Left lung (tissue), 4 donors: ENCODE measurements at regions not wholly inside any gene's neighbourhood (a gene's known extent, or its start where the extent isn't known, plus 50 kb on each side); places are given as distances from the start of the nearest gene placed in this dataset.

Experiments used
- ATAC-seq: fragments of 200-7000 bp; cut with Tn5 transposase; one replicate; pipeline ENCODE4 v1.9.1; 2020; ENCODE audit warnings: moderate library complexity
- DNase-seq, 4 donors: peaks; one replicate each; pipeline ENCODE4 v3.0.0-alpha.2; 2013 to 2020
- H3K27ac ChIP-seq, 2 donors: fragments of 200-600 bp; sonication (generic) in 1 of 2; one replicate each; pipeline versions ENCODE4 v1.5.0 to v1.8.0; 2020 to 2021
- H3K27me3 ChIP-seq, 2 donors: fragments of 200-600 bp; sonication (generic) in 1 of 2; one replicate each; pipeline versions ENCODE4 v1.5.0 to v1.8.0; 2020 to 2021
- H3K36me3 ChIP-seq, 2 donors: fragments of 200-600 bp; sonication (generic) in 1 of 2; one replicate each; pipeline versions ENCODE4 v1.5.0 to v1.8.0; 2020 to 2021
- H3K4me1 ChIP-seq, 2 donors: fragments of 200-600 bp; one replicate each; pipeline ENCODE4 v1.8.0; 2021
- H3K4me3 ChIP-seq, 2 donors: fragments of 200-600 bp; sonication (generic) in 1 of 2; one replicate each; pipeline versions ENCODE4 v1.5.0 to v1.8.0; 2020 to 2021; ENCODE audit warnings: mild to moderate bottlenecking in 1 of 2
- H3K9me3 ChIP-seq, 2 donors: fragments of 200-600 bp; sonication (generic) in 1 of 2; one replicate each; pipeline versions ENCODE4 v1.5.0 to v1.8.0; 2020 to 2021
- intact Hi-C, 2 donors: fragments of 100-400 bp; cut with DNase I; formaldehyde crosslinking; loops; one replicate each; pipeline versions ENCODE4 v1.11.2 to v1.14.2; 2022
- TF ChIP-seq, protein P1 (sequence below), 2 donors: fragments of 200-600 bp; sonication (generic) in 1 of 2; IDR thresholded peaks; one replicate each; pipeline versions ENCODE4 v1.5.0 to v1.8.0; 2021; ENCODE audit warnings: antibody characterized with exemption in 2 of 2
- donor health status: DM: no; HTN: yes; CAD: no.
- donor health status: DM: no; HTN: no; CAD: no.

GRCh38 chrX:150254909-150255308, 108.2 kb upstream of the MAMLD1 start:
- Histone ChIP-seq H3K36me3 (no peaks in the 10 kb centered on the region), H3K27ac (no peak overlapping the region), H3K27me3 (no peaks in the 10 kb centered on the region), H3K4me3 (no peak overlapping the region), H3K9me3 (no peaks in the 10 kb centered on the region), H3K4me1 (no peaks in the 10 kb centered on the region)
- no peak for DNase-seq
- TF ChIP-seq, protein P1, sequence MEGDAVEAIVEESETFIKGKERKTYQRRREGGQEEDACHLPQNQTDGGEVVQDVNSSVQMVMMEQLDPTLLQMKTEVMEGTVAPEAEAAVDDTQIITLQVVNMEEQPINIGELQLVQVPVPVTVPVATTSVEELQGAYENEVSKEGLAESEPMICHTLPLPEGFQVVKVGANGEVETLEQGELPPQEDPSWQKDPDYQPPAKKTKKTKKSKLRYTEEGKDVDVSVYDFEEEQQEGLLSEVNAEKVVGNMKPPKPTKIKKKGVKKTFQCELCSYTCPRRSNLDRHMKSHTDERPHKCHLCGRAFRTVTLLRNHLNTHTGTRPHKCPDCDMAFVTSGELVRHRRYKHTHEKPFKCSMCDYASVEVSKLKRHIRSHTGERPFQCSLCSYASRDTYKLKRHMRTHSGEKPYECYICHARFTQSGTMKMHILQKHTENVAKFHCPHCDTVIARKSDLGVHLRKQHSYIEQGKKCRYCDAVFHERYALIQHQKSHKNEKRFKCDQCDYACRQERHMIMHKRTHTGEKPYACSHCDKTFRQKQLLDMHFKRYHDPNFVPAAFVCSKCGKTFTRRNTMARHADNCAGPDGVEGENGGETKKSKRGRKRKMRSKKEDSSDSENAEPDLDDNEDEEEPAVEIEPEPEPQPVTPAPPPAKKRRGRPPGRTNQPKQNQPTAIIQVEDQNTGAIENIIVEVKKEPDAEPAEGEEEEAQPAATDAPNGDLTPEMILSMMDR (IDR thresholded peaks at IDR 0.05), result no peak
- intact Hi-C loops, result no loop called here
- ATAC-seq, result no peak

DNA sequence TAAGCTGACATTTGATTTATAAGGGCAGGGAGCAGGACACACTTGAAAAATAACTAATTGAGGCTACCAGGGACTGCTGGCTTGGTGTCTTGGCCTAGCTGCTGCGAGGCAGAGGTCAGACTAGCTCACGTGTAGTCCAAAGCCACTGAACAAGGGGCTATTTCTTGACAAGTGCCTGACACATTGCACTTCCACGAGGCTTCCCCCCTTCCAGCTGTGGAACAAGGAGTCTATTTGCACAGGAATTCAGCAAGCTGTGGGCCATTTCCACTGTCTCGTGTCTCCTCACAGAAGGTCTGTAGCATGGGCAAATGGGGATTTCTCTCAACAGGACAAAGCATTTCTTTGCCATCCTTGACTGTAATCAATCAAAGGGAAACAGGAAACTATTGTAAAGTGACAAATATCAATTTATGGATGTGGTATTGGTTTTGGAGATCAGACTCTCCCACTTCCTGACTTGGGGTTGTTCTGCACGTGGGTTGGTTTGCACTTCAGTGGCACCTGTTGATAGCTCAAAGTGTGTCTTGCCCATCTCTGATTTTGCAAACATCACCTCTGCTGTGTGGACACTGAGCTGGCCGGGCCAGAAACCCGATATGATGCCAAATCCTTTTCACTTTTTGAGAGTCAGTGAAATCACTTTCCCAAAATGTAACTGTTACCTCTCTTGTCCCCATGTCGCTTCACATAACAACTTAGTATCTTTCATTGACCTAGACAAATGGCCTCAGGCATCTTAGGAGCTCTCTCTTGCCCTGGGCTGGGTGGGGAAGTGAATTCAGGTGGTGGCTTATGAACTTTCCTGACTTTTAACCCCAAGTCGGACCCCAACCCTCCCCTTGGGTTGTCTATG, 107.4 kb upstream of the MAMLD1 start:
- no peaks in the 10 kb centered on the region for H3K4me1 ChIP-seq
- no peak overlapping the region for H3K27ac ChIP-seq
- H3K27me3 ChIP-seq, result no peaks in the 10 kb centered on the region
- ATAC-seq (no peak), DNase-seq (no peak)
- TF ChIP-seq, protein P1 (IDR thresholded peaks at IDR 0.05), result no peak
- H3K36me3 ChIP-seq, result no peaks in the 10 kb centered on the region
- H3K4me3 ChIP-seq, result no peak overlapping the region
- no peaks in the 10 kb centered on the region for H3K9me3 ChIP-seq
- intact Hi-C loops, result no loop called here

DNA sequence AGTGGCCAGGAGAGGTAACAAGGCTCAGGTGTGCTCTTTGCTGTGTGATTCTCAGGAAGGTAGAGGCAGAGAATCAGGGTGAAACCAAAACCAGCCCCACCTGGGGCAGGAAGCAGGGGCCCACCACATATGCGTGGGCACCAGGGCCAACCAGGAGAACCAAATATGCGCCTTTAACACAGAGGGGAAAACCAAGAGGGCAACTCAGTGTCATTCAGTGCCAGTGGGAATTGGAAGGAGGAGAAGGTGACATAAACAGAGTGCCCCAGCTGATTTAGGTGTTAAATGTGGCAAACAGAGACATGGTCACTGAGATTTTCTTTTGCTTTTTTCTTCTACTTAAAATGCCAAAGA, 106.8 kb upstream of the MAMLD1 start:
- no peaks in the 10 kb centered on the region for H3K27me3 ChIP-seq
- H3K27ac ChIP-seq, result no peak overlapping the region
- intact Hi-C loops, result no loop called here
- H3K4me3 ChIP-seq, result no peak overlapping the region
- TF ChIP-seq, protein P1 (IDR thresholded peaks at IDR 0.05), result no peak
- no peaks in the 10 kb centered on the region for H3K4me1 ChIP-seq
- H3K9me3 ChIP-seq, result no peaks in the 10 kb centered on the region
- ATAC-seq (no peak), DNase-seq (no peak)
- H3K36me3 ChIP-seq, result no peaks in the 10 kb centered on the region

- Histone ChIP-seq H3K27ac (no peak overlapping the region), H3K4me3 (no peak overlapping the region), H3K4me1 (no peaks in the 10 kb centered on the region), H3K36me3 (no peaks in the 10 kb centered on the region), H3K27me3 (no peaks in the 10 kb centered on the region), H3K9me3 (no peaks in the 10 kb centered on the region)
- TF ChIP-seq, protein P1 (IDR thresholded peaks at IDR 0.05), result no peak
- intact Hi-C loops, result no loop called here
- DNase-seq (no peak), ATAC-seq (no peak)
Observed at GRCh38 chrX:150257353-150258175, 105.6 kb upstream of the MAMLD1 start.

GRCh38 chrX:150258176-150258425, 105.0 kb upstream of the MAMLD1 start:
- ATAC-seq (no peak), DNase-seq (no peak)
- no peak overlapping the region for H3K27ac ChIP-seq
- no peak overlapping the region for H3K4me3 ChIP-seq
- TF ChIP-seq, protein P1 (IDR thresholded peaks at IDR 0.05), result no peak
- intact Hi-C loops, result no loop called here
- H3K4me1 ChIP-seq, result no peaks in the 10 kb centered on the region
- no peaks in the 10 kb centered on the region for H3K9me3 ChIP-seq
- H3K36me3 ChIP-seq, result no peaks in the 10 kb centered on the region
- no peaks in the 10 kb centered on the region for H3K27me3 ChIP-seq
